BE2C (cell line): ENCODE measurements at regions not wholly inside any gene's neighbourhood (a gene's known extent, or its start where the extent isn't known, plus 50 kb on each side); places are given as distances from the start of the nearest gene placed in this dataset.

ENCODE experiments used
- DNase-seq: peaks from one replicate; pipeline ENCODE4 v3.0.0-alpha.2; 2020
- H3K27me3 ChIP-seq: fragments of 250-450 bp; sonication (Bioruptor Pico); 2 replicates; pipeline ENCODE4 v1.5.1; 2020; ENCODE audit warnings: mild to moderate bottlenecking
- H3K36me3 ChIP-seq: fragments of 250-450 bp; sonication (Bioruptor Pico); 2 replicates; pipeline ENCODE4 v1.5.1; 2020; ENCODE audit warnings: mild to moderate bottlenecking
- H3K4me1 ChIP-seq: fragments of 250-450 bp; sonication (Bioruptor Pico); 2 replicates; pipeline ENCODE4 v1.5.1; 2020
- H3K4me3 ChIP-seq: 2 replicates; pipeline ENCODE4 v1.5.1; 2011; ENCODE audit warnings: low read depth, low read length
- H3K9me3 ChIP-seq: fragments of 250-450 bp; sonication (Bioruptor Pico); 2 replicates; pipeline ENCODE4 v1.5.1; 2020
- CTCF ChIP-seq: IDR thresholded peaks from 2 replicates; pipeline ENCODE4 v1.5.1; 2012; ENCODE audit warnings: mild to moderate bottlenecking, low read depth, low read length

DNA sequence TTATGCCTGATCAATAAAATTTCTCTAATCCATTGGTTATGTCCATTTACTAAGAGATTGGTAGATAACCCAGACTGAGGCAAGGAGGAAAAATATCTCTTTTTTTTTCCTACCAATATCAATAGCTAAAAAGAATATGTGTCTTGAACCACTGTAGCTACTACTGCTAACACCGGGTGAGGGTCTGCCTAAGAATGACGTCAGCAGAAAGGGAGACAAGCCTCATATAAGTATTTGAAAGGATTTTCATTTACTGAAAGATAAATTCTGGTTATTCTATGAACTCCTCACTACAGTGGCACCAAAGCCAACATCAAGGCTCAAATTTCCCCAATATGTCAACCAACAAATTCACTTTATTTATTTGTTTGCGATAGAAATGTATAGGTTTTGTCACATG lies 389.0 kb upstream of the ALCAM start:
- no peak for TF ChIP-seq CTCF
- H3K4me1 ChIP-seq = no peaks in the 10 kb centered on the region
- no peaks in the 10 kb centered on the region for H3K36me3 ChIP-seq
- no peaks in the 10 kb centered on the region for H3K27me3 ChIP-seq
- DNase-seq = no peak
- H3K9me3 ChIP-seq = peaks cover under 1% of the 10 kb centered on the region; the same call in 1 of the 2 replicates
- no peak overlapping the region for H3K4me3 ChIP-seq

DNA sequence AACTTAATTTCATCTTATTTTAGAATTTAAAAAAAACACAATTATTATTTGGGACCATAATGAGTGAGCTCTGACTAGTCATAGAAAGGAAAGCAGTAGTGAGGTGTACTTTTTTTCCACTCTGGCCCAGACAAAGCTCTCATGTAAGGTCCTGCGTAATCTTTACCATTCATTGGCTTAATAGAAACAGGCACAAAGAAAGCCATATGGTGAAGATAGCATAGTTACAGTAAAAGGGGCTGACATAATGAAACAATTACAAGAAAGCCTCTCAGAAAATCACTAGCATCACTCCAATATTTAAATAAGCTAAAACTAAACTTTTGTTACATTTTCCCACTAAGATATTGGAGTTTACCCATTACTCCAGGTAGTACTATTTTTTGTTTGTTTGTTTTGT lies 384.6 kb upstream of the ALCAM start:
- no peak for DNase-seq
- no peak for TF ChIP-seq CTCF
- H3K27me3 ChIP-seq = no peaks in the 10 kb centered on the region

GRCh38 chr3:104987859-104988258 lies 378.9 kb upstream of the ALCAM start:
- TF ChIP-seq CTCF = no peak
- no peaks in the 10 kb centered on the region for H3K27me3 ChIP-seq
- no peaks in the 10 kb centered on the region for H3K4me1 ChIP-seq
- no peak for DNase-seq
- no peaks in the 10 kb centered on the region for H3K9me3 ChIP-seq
- H3K4me3 ChIP-seq = no peak overlapping the region
- no peaks in the 10 kb centered on the region for H3K36me3 ChIP-seq

More for the DNA sequence above, 384.6 kb upstream of the ALCAM start:
- Histone ChIP-seq H3K4me3 (no peak overlapping the region), H3K9me3 (no peaks in the 10 kb centered on the region), H3K36me3 (no peaks in the 10 kb centered on the region), H3K4me1 (no peaks in the 10 kb centered on the region)

DNA sequence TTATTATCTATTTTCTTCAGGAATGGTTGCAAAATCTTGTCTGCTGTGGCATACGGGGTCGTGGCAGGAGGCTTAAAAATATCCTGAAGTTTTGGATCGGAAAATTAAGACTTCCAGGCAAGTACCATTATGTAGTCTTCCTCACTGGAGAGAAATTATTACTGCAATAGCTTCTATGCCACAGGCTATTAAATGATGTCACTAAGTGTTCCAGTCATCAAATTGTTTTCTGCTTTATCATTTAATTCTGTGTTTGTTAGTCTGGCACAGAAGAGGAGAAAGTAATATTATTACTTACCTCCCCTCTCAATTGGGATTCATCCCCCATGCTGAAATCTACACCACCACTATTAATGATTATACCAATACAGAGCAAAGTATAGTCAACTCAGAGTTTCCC lies 378.2 kb upstream of the ALCAM start:
- no peaks in the 10 kb centered on the region for H3K27me3 ChIP-seq

DNA sequence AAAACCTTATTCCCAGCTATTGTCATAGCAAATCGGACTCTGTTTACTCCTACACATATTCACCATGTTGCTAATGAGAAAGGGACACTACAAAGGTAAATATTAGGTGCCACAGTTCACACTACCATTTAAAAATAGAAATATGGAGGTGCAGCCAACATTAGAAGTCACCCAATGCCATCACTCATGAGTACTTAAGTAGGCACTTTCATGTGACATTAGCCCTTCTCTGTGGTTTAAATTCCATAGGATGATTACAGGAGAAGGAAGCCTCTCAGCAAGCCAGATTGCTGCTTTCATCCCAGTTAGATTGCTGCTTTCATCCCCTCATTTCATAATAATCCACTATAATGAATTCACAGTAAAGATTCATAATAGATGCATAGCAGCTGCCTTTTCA lies 376.8 kb upstream of the ALCAM start:
- Histone ChIP-seq H3K4me3 (no peak overlapping the region), H3K27me3 (no peaks in the 10 kb centered on the region), H3K4me1 (no peaks in the 10 kb centered on the region), H3K36me3 (no peaks in the 10 kb centered on the region), H3K9me3 (no peaks in the 10 kb centered on the region)
- DNase-seq = no peak
- TF ChIP-seq CTCF = no peak

More for the DNA sequence above, 378.2 kb upstream of the ALCAM start:
- no peak for TF ChIP-seq CTCF
- Histone ChIP-seq H3K4me1 (no peaks in the 10 kb centered on the region), H3K9me3 (no peaks in the 10 kb centered on the region), H3K36me3 (no peaks in the 10 kb centered on the region), H3K4me3 (no peak overlapping the region)
- no peak for DNase-seq

- Histone ChIP-seq H3K9me3 (no peaks in the 10 kb centered on the region), H3K4me3 (no peak overlapping the region), H3K4me1 (no peaks in the 10 kb centered on the region), H3K36me3 (no peaks in the 10 kb centered on the region), H3K27me3 (no peaks in the 10 kb centered on the region)
- no peak for TF ChIP-seq CTCF
- DNase-seq = no peak
These were observed 376.0 kb upstream of the ALCAM start for GRCh38 chr3:104990758-104991157.
